Endothelial cell of umbilical vein (primary cell): ENCODE measurements at regions not wholly inside any gene's neighbourhood (a gene's known extent, or its start where the extent isn't known, plus 50 kb on each side); places are given as distances from the start of the nearest gene placed in this dataset.
"Not testable (repeated sequence)": the region's sequence is repeated elsewhere in the genome, so short reads cannot be mapped to it uniquely, and the experiment has no call there.

Source experiments
- JUN ChIP-seq: IDR thresholded peaks from 2 replicates; pipeline ENCODE4 v1.6.1; 2011; ENCODE audit warnings: borderline replicate concordance, low read depth; ENCODE audit not compliant: insufficient read length, insufficient read depth
- MAX ChIP-seq: IDR thresholded peaks from 2 replicates; pipeline ENCODE4 v1.6.1; 2011; ENCODE audit not compliant: insufficient read depth, insufficient read length
- POLR2A ChIP-seq: IDR thresholded peaks from 2 replicates; pipeline ENCODE4 v1.6.1; 2012; ENCODE audit warnings: low read depth, mild to moderate bottlenecking, control low read depth, low read length
- POLR2AphosphoS5 ChIP-seq: IDR thresholded peaks from 2 replicates; pipeline ENCODE4 v1.6.1; 2012; ENCODE audit warnings: low read depth, mild to moderate bottlenecking, control low read depth, low read length, moderate library complexity; ENCODE audit not compliant: insufficient read depth
- TF ChIP-seq, protein P1 (sequence below), 2 donors: IDR thresholded peaks; 1 replicate in 1 of 2; 2 replicates in 1 of 2; pipeline ENCODE4 v1.5.1; 2011; ENCODE audit warnings: low read length in 2 of 2, mild to moderate bottlenecking in 2 of 2, moderate library complexity in 2 of 2, control low read depth in 1 of 2, inconsistent platforms in 1 of 2, low read depth in 1 of 2; ENCODE audit not compliant: insufficient read depth in 1 of 2; ENCODE audit errors: extremely low read depth in 1 of 2

DNA sequence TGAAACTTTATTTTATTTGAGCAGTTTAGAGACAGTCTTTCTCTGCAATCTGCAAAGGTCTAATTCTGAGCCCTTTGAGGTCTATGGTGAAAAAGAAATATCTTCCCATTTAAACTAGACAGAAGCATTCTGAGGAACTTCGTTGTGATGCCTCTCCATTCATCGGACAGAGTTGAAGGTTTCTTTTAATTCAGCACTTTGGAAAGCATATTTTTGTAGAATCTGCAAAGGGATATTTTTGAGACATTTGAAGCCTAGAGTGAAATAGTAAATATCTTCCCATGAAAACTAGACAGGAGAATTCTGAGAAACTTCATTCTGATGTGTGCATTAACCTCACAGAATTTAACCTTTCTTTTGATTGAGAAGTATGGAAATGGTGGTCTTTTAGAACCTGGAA lies 3044.8 kb downstream of the TUBA3C start:
- TF ChIP-seq, protein P1, sequence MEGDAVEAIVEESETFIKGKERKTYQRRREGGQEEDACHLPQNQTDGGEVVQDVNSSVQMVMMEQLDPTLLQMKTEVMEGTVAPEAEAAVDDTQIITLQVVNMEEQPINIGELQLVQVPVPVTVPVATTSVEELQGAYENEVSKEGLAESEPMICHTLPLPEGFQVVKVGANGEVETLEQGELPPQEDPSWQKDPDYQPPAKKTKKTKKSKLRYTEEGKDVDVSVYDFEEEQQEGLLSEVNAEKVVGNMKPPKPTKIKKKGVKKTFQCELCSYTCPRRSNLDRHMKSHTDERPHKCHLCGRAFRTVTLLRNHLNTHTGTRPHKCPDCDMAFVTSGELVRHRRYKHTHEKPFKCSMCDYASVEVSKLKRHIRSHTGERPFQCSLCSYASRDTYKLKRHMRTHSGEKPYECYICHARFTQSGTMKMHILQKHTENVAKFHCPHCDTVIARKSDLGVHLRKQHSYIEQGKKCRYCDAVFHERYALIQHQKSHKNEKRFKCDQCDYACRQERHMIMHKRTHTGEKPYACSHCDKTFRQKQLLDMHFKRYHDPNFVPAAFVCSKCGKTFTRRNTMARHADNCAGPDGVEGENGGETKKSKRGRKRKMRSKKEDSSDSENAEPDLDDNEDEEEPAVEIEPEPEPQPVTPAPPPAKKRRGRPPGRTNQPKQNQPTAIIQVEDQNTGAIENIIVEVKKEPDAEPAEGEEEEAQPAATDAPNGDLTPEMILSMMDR (IDR thresholded peaks at IDR 0.05; ENCODE audit: extremely low read depth in 1 of 2, insufficient read depth in 1 of 2, low read depth in 1 of 2, low read length in 2 of 2), result not testable (repeated sequence)
- not testable (repeated sequence) for TF ChIP-seq POLR2A, JUN, POLR2AphosphoS5, MAX
